ENCODE measurements at regions not wholly inside any gene's neighbourhood (a gene's known extent, or its start where the extent isn't known, plus 50 kb on each side); places are given as distances from the start of the nearest gene placed in this dataset.

GRCh38 chr13:22194106-22194805 is 523.4 kb downstream of the FGF9 start:
- Histone ChIP-seq H3K4me3 (no peak overlapping the region), H3K27ac (no peak overlapping the region)

- no peak overlapping the region for H3K27ac ChIP-seq
- no peak overlapping the region for H3K4me3 ChIP-seq
Observed at GRCh38 chr13:22195726-22196125, 524.9 kb downstream of the FGF9 start.

GRCh38 chr13:22196777-22197176 is 525.9 kb downstream of the FGF9 start:
- no peak overlapping the region for H3K4me3 ChIP-seq
- H3K27ac ChIP-seq, result no peak overlapping the region

- H3K4me3 ChIP-seq, result no peak overlapping the region
- H3K27ac ChIP-seq, result no peak overlapping the region
Observed at GRCh38 chr13:22198001-22198400, 527.1 kb downstream of the FGF9 start.

- Histone ChIP-seq H3K27ac (peak overlapping the region in 1 of 21 experiments; percentile 23), H3K4me3 (no peak overlapping the region)
Observed at GRCh38 chr13:22198641-22199217, 527.9 kb downstream of the FGF9 start.

- no peak overlapping the region for H3K4me3 ChIP-seq
- H3K27ac ChIP-seq, result no peak overlapping the region
Observed at GRCh38 chr13:22200440-22200839, 529.6 kb downstream of the FGF9 start.

- Histone ChIP-seq H3K27ac (no peak overlapping the region), H3K4me3 (no peak overlapping the region)
Observed at GRCh38 chr13:22201375-22201925, 530.6 kb downstream of the FGF9 start.

GRCh38 chr13:22210134-22210930 is 539.5 kb downstream of the FGF9 start:
- H3K27ac ChIP-seq, result no peak overlapping the region

GRCh38 chr13:22211876-22212275 is 541.0 kb downstream of the FGF9 start:
- no peak overlapping the region for H3K27ac ChIP-seq

More at GRCh38 chr13:22210134-22210930, 539.5 kb downstream of the FGF9 start:
- H3K4me3 ChIP-seq, result no peak overlapping the region

GRCh38 chr13:22212576-22212975 is 541.7 kb downstream of the FGF9 start:
- Histone ChIP-seq H3K27ac (no peak overlapping the region), H3K4me3 (no peak overlapping the region)

More at GRCh38 chr13:22211876-22212275, 541.0 kb downstream of the FGF9 start:
- no peak overlapping the region for H3K4me3 ChIP-seq

- Histone ChIP-seq H3K27ac (no peak overlapping the region), H3K4me3 (no peak overlapping the region)
Observed at GRCh38 chr13:22214184-22214583, 543.3 kb downstream of the FGF9 start.

GRCh38 chr13:22218797-22219196 is 547.9 kb downstream of the FGF9 start:
- H3K4me3 ChIP-seq, result no peak overlapping the region
- H3K27ac ChIP-seq, result no peak overlapping the region

- no peak overlapping the region for H3K27ac ChIP-seq
- no peak overlapping the region for H3K4me3 ChIP-seq
Observed at GRCh38 chr13:22219709-22220108, 548.8 kb downstream of the FGF9 start.

- Histone ChIP-seq H3K4me3 (no peak overlapping the region), H3K27ac (no peak overlapping the region)
Observed at GRCh38 chr13:22220151-22221135, 549.6 kb downstream of the FGF9 start.

- Histone ChIP-seq H3K4me3 (no peak overlapping the region), H3K27ac (no peak overlapping the region)
Observed at GRCh38 chr13:22223411-22223810, 552.5 kb downstream of the FGF9 start.

- Histone ChIP-seq H3K4me3 (no peak overlapping the region), H3K27ac (no peak overlapping the region)
Observed at GRCh38 chr13:22226086-22226485, 555.2 kb downstream of the FGF9 start.

GRCh38 chr13:22227895-22228294 is 557.0 kb downstream of the FGF9 start:
- H3K27ac ChIP-seq, result no peak overlapping the region
- no peak overlapping the region for H3K4me3 ChIP-seq

- H3K4me3 ChIP-seq, result no peak overlapping the region
- no peak overlapping the region for H3K27ac ChIP-seq
Observed at GRCh38 chr13:22229916-22230315, 559.0 kb downstream of the FGF9 start.

GRCh38 chr13:22232186-22232585 is 561.3 kb downstream of the FGF9 start:
- no peak overlapping the region for H3K4me3 ChIP-seq
- H3K27ac ChIP-seq, result no peak overlapping the region
